ENCODE measurements at regions not wholly inside any gene's neighbourhood (a gene's known extent, or its start where the extent isn't known, plus 50 kb on each side); places are given as distances from the start of the nearest gene placed in this dataset.
"Not testable (repeated sequence)": the region's sequence is repeated elsewhere in the genome, so short reads cannot be mapped to it uniquely, and the experiment has no call there.

DNA sequence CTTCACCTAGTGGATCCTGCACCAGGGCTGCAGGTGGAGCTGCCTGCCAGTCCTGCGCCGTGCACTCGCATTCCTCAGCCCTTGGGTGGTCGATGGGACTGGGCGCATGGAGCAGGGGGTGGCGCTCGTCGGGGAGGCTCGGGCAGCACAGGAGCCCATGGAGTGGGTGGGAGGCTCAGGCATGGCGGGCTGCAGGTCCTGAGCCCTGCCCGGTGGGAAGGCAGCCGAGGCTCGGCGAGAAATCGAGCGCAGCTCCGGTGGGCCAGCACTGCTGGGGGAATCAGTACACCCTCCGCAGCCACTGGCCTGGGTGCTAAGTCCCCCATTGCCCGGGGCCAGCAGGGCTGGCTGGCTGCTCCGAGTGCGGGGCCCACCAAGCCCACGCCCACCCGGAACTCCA, 182.2 kb upstream of the LHX8 start:
- not testable (repeated sequence) for TF ChIP-seq CTCF (conservative IDR thresholded peaks at IDR 0.05; ENCODE audit: low read depth, low read length); SMC3 (IDR thresholded peaks at IDR 0.05; ENCODE audit: low read depth, low read length); CEBPB (IDR thresholded peaks at IDR 0.05; ENCODE audit: low read depth, low read length)
